ENCODE measurements at regions not wholly inside any gene's neighbourhood (a gene's known extent, or its start where the extent isn't known, plus 50 kb on each side); places are given as distances from the start of the nearest gene placed in this dataset.
"Not testable (repeated sequence)": the region's sequence is repeated elsewhere in the genome, so short reads cannot be mapped to it uniquely, and the experiment has no call there.

- TF ChIP-seq CTCF, POLR2AphosphoS5, POLR2A (IDR thresholded peaks at IDR 0.05): not testable (repeated sequence)
Observed at GRCh38 chr1:149677359-149677758, 93.7 kb downstream of the PPIAL4C start.
